ENCODE measurements at regions not wholly inside any gene's neighbourhood (a gene's known extent, or its start where the extent isn't known, plus 50 kb on each side); places are given as distances from the start of the nearest gene placed in this dataset.

GRCh38 chr16:65392806-65393565 is 271.1 kb upstream of the CDH11 start (continued):
- no peak for TF ChIP-seq ZBTB33 (IDR thresholded peaks at IDR 0.05; ENCODE audit: extremely low read depth, insufficient replicate concordance, low read length)
- no peak for TF ChIP-seq CTCF (IDR thresholded peaks at IDR 0.05 in 2 of 3, conservative IDR thresholded peaks at IDR 0.05 in 1 of 3; ENCODE audit: borderline replicate concordance in 1 of 3, insufficient read depth in 1 of 3, low read depth in 2 of 3, low read length in 2 of 3)
- no peak for TF ChIP-seq EZH2phosphoT487 (IDR thresholded peaks at IDR 0.05; ENCODE audit: borderline replicate concordance)
- no peak for TF ChIP-seq SP1 (IDR thresholded peaks at IDR 0.05; ENCODE audit: low read depth)
- no peak for TF ChIP-seq CEBPB (IDR thresholded peaks at IDR 0.05; ENCODE audit: low read depth)
- no peak for TF ChIP-seq ELF1 (IDR thresholded peaks at IDR 0.05; ENCODE audit: borderline replicate concordance, low read depth)
- no peak for TF ChIP-seq RAD21 (IDR thresholded peaks at IDR 0.05; ENCODE audit: low read depth)
- no peak for TF ChIP-seq ATF3 (IDR thresholded peaks at IDR 0.05)
- TF ChIP-seq POLR2AphosphoS5 (IDR thresholded peaks at IDR 0.05; ENCODE audit: low read depth, low read length) = no peak
- no peak for TF ChIP-seq JUND (IDR thresholded peaks at IDR 0.05)
